ENCODE measurements at regions not wholly inside any gene's neighbourhood (a gene's known extent, or its start where the extent isn't known, plus 50 kb on each side); places are given as distances from the start of the nearest gene placed in this dataset.

GRCh38 chr15:97237160-97237559 lies 723.3 kb upstream of the ARRDC4 start:
- no peak for ATAC-seq (ENCODE audit: insufficient read depth, low read depth)

GRCh38 chr15:97248376-97248775 lies 712.1 kb upstream of the ARRDC4 start:
- no peaks in the 10 kb centered on the region for H3K27me3 ChIP-seq (ENCODE audit: insufficient read depth, low read length, poor library complexity)
- no peak for TF ChIP-seq CTCF (IDR thresholded peaks at IDR 0.05; ENCODE audit: borderline replicate concordance, extremely low read depth, low read length, poor library complexity, severe bottlenecking)
- no peak for TF ChIP-seq EZH2 (IDR thresholded peaks at IDR 0.05; ENCODE audit: borderline replicate concordance, low read depth, low read length, severe bottlenecking)
- no peak for ATAC-seq (ENCODE audit: insufficient read depth, low read depth)

More at GRCh38 chr15:97237160-97237559, 723.3 kb upstream of the ARRDC4 start:
- TF ChIP-seq CTCF (IDR thresholded peaks at IDR 0.05; ENCODE audit: borderline replicate concordance, extremely low read depth, low read length, poor library complexity, severe bottlenecking) (no peak), EZH2 (IDR thresholded peaks at IDR 0.05; ENCODE audit: borderline replicate concordance, low read depth, low read length, severe bottlenecking) (no peak)
- H3K27ac ChIP-seq (ENCODE audit: low read length) = no peak overlapping the region
- H3K4me3 ChIP-seq (ENCODE audit: low read depth in 1 of 2, low read length in 2 of 2) = no peak overlapping the region
- no peaks in the 10 kb centered on the region for H3K36me3 ChIP-seq (ENCODE audit: insufficient read depth, low read length)
- no peaks in the 10 kb centered on the region for H4K20me1 ChIP-seq (ENCODE audit: insufficient read depth, low read length)
- no peak overlapping the region for H3K4me2 ChIP-seq (ENCODE audit: insufficient read depth, low read length)
- H3K4me1 ChIP-seq (ENCODE audit: insufficient read depth, low read length) = no peaks in the 10 kb centered on the region
- H3K9ac ChIP-seq (ENCODE audit: low read depth, low read length) = no peak overlapping the region
- H3K27me3 ChIP-seq (ENCODE audit: insufficient read depth, low read length, poor library complexity) = peaks cover 4% of the 10 kb centered on the region
- no peak for DNase-seq
- no peak overlapping the region for H2AFZ ChIP-seq (ENCODE audit: low read depth, low read length)
- no peaks in the 10 kb centered on the region for H3K79me2 ChIP-seq (ENCODE audit: insufficient read depth, low read length)
- H3K9me3 ChIP-seq (ENCODE audit: insufficient read depth, low read length, severe bottlenecking) = no peaks in the 10 kb centered on the region

GRCh38 chr15:97259943-97260342 lies 700.6 kb upstream of the ARRDC4 start:
- Histone ChIP-seq H3K79me2 (ENCODE audit: insufficient read depth, low read length) (no peaks in the 10 kb centered on the region), H3K27ac (ENCODE audit: low read length) (no peak overlapping the region), H3K9me3 (ENCODE audit: insufficient read depth, low read length, severe bottlenecking) (no peaks in the 10 kb centered on the region), H3K4me3 (ENCODE audit: low read depth in 1 of 2, low read length in 2 of 2) (no peak overlapping the region), H3K4me1 (ENCODE audit: insufficient read depth, low read length) (no peaks in the 10 kb centered on the region), H3K9ac (ENCODE audit: low read depth, low read length) (no peak overlapping the region), H3K36me3 (ENCODE audit: insufficient read depth, low read length) (no peaks in the 10 kb centered on the region), H4K20me1 (ENCODE audit: insufficient read depth, low read length) (no peaks in the 10 kb centered on the region), H2AFZ (ENCODE audit: low read depth, low read length) (no peak overlapping the region), H3K4me2 (ENCODE audit: insufficient read depth, low read length) (no peak overlapping the region), H3K27me3 (ENCODE audit: insufficient read depth, low read length, poor library complexity) (peaks cover 2% of the 10 kb centered on the region)
- TF ChIP-seq CTCF (IDR thresholded peaks at IDR 0.05; ENCODE audit: borderline replicate concordance, extremely low read depth, low read length, poor library complexity, severe bottlenecking) (no peak), EZH2 (IDR thresholded peaks at IDR 0.05; ENCODE audit: borderline replicate concordance, low read depth, low read length, severe bottlenecking) (no peak)
- DNase-seq (no peak), ATAC-seq (ENCODE audit: insufficient read depth, low read depth) (no peak)

More at GRCh38 chr15:97248376-97248775, 712.1 kb upstream of the ARRDC4 start:
- Histone ChIP-seq H3K79me2 (ENCODE audit: insufficient read depth, low read length) (no peaks in the 10 kb centered on the region), H3K4me3 (ENCODE audit: low read depth in 1 of 2, low read length in 2 of 2) (no peak overlapping the region), H3K9me3 (ENCODE audit: insufficient read depth, low read length, severe bottlenecking) (no peaks in the 10 kb centered on the region), H3K4me1 (ENCODE audit: insufficient read depth, low read length) (no peaks in the 10 kb centered on the region), H3K27ac (ENCODE audit: low read length) (no peak overlapping the region), H3K9ac (ENCODE audit: low read depth, low read length) (no peak overlapping the region), H3K36me3 (ENCODE audit: insufficient read depth, low read length) (no peaks in the 10 kb centered on the region), H2AFZ (ENCODE audit: low read depth, low read length) (no peak overlapping the region), H3K4me2 (ENCODE audit: insufficient read depth, low read length) (no peak overlapping the region), H4K20me1 (ENCODE audit: insufficient read depth, low read length) (no peaks in the 10 kb centered on the region)
- no peak for DNase-seq

GRCh38 chr15:97301166-97301565 lies 659.3 kb upstream of the ARRDC4 start:
- no peaks in the 10 kb centered on the region for H3K27me3 ChIP-seq (ENCODE audit: insufficient read depth, low read length, poor library complexity)
- H3K4me3 ChIP-seq (ENCODE audit: low read depth in 1 of 2, low read length in 2 of 2) = no peak overlapping the region
- no peaks in the 10 kb centered on the region for H4K20me1 ChIP-seq (ENCODE audit: insufficient read depth, low read length)
- H3K9me3 ChIP-seq (ENCODE audit: insufficient read depth, low read length, severe bottlenecking) = no peaks in the 10 kb centered on the region
- no peak overlapping the region for H3K4me2 ChIP-seq (ENCODE audit: insufficient read depth, low read length)
- H3K27ac ChIP-seq (ENCODE audit: low read length) = no peak overlapping the region
- H3K36me3 ChIP-seq (ENCODE audit: insufficient read depth, low read length) = no peaks in the 10 kb centered on the region
- ATAC-seq (ENCODE audit: insufficient read depth, low read depth) (no peak), DNase-seq (no peak)
- H3K4me1 ChIP-seq (ENCODE audit: insufficient read depth, low read length) = no peaks in the 10 kb centered on the region
- no peak overlapping the region for H3K9ac ChIP-seq (ENCODE audit: low read depth, low read length)
- no peak overlapping the region for H2AFZ ChIP-seq (ENCODE audit: low read depth, low read length)
- H3K79me2 ChIP-seq (ENCODE audit: insufficient read depth, low read length) = no peaks in the 10 kb centered on the region
- TF ChIP-seq CTCF (IDR thresholded peaks at IDR 0.05; ENCODE audit: borderline replicate concordance, extremely low read depth, low read length, poor library complexity, severe bottlenecking) (no peak), EZH2 (IDR thresholded peaks at IDR 0.05; ENCODE audit: borderline replicate concordance, low read depth, low read length, severe bottlenecking) (no peak)
